K562 (cell line): ENCODE measurements at regions not wholly inside any gene's neighbourhood (a gene's known extent, or its start where the extent isn't known, plus 50 kb on each side); places are given as distances from the start of the nearest gene placed in this dataset.
A peak's percentile ranks its signal among the peaks of the same experiment; 100 is the strongest.

Experiments used
- ATAC-seq: fragments of 200-7000 bp; cut with Tn5 transposase; 3 replicates; pipeline ENCODE4 v1.9.1; 2020; ENCODE audit warnings: moderate library complexity
- BruUV-seq: library from RNA; stranded (reverse); fragments of 400-500 nt; replicated peaks from 2 replicates; lab custom pipeline; 2021; lab: Mats Ljungman, UMichigan
- CTCF ChIA-PET: fragments of 300-600 bp; formaldehyde crosslinking; extraction: SDS; loops from one replicate; lab custom pipeline; 2021; ENCODE audit warnings: low intra/inter-chr PET ratio; lab: Yijun Ruan, JAX
- POLR2A ChIA-PET: fragments of 300-600, 350-650 bp; sonication (Branson Sonifier 250); formaldehyde crosslinking; extraction: SDS; loops from one replicate; lab custom pipeline; 2021; ENCODE audit warnings: antibody characterized with exemption, inconsistent platforms; lab: Yijun Ruan, JAX
- DNase-seq, 4 experiments: peaks; one replicate each; pipeline versions ENCODE4 v3.0.0 to v3.0.0-alpha.2; 2011 to 2018; ENCODE audit warnings: low spot score in 3 of 4, mixed read lengths in 3 of 4; ENCODE audit errors: extremely low read depth in 1 of 4
- FAIRE-seq: peaks from 2 replicates; lab custom pipeline; 2011; peaks lifted over from hg19 to GRCh38; lab: Jason Lieb, UNC
- H2AFZ ChIP-seq: 2 replicates; pipeline ENCODE4 v1.6.0; 2011; ENCODE audit warnings: low read depth, low read length, control low read depth, inconsistent platforms
- H3K27ac ChIP-seq: fragments of 200-600 bp; 3 replicates; pipeline ENCODE4 v1.8.0; 2011; ENCODE audit warnings: low read depth, mild to moderate bottlenecking, control low read depth, inconsistent platforms, low read length, moderate library complexity, mixed read lengths; ENCODE audit errors: extremely low read depth
- H3K27me3 ChIP-seq, 2 experiments: fragments of 300-600 bp in 1 of 2; 2 replicates in 1 of 2; 3 replicates in 1 of 2; pipeline versions ENCODE4 v1.6.0 to v1.8.0; 2011; ENCODE audit warnings: inconsistent platforms in 2 of 2, low read length in 2 of 2, mild to moderate bottlenecking in 1 of 2, mixed read lengths in 1 of 2, moderate library complexity in 1 of 2; ENCODE audit not compliant: control insufficient read depth in 2 of 2, insufficient read depth in 2 of 2
- H3K36me3 ChIP-seq: fragments of 300-600 bp; 3 replicates; pipeline ENCODE4 v1.8.0; 2011; ENCODE audit warnings: mild to moderate bottlenecking, low read length, inconsistent platforms; ENCODE audit not compliant: control insufficient read depth, insufficient read depth
- H3K4me1 ChIP-seq, 2 experiments: fragments of 200-600 bp in 1 of 2; replicated peaks in 1 of 2; 2 replicates in 1 of 2; 3 replicates in 1 of 2; pipeline versions ENCODE4 v1.5.1 to v1.8.0; 2011; ENCODE audit warnings: inconsistent platforms in 2 of 2, low read length in 2 of 2, mild to moderate bottlenecking in 1 of 2, mixed read lengths in 1 of 2, moderate library complexity in 1 of 2; ENCODE audit not compliant: control insufficient read depth in 2 of 2, insufficient read depth in 2 of 2
- H3K4me2 ChIP-seq: 2 replicates; pipeline ENCODE4 v1.6.1; 2011; ENCODE audit warnings: low read length, control low read depth, inconsistent platforms, mixed read lengths; ENCODE audit not compliant: insufficient read depth
- H3K4me3 ChIP-seq: fragments of 200-600 bp; sonication (generic), shearing (Covaris generic); 2 replicates; pipeline ENCODE4 v1.5.1; 2016; ENCODE audit warnings: control low read depth, inconsistent platforms
- H3K79me2 ChIP-seq: fragments of 200-600 bp; 3 replicates; pipeline ENCODE4 v1.8.0; 2011; ENCODE audit warnings: low read length, inconsistent platforms; ENCODE audit not compliant: control insufficient read depth, insufficient read depth
- H3K9ac ChIP-seq, 2 experiments: 2 replicates each; pipeline versions ENCODE4 v1.6.0 to v1.6.1; 2011; ENCODE audit warnings: low read depth in 2 of 2, low read length in 2 of 2, control low read depth in 1 of 2, inconsistent platforms in 1 of 2, mild to moderate bottlenecking in 1 of 2, mixed read lengths in 1 of 2; ENCODE audit not compliant: insufficient read depth in 1 of 2
- H3K9me1 ChIP-seq: one replicate; pipeline ENCODE4 v1.6.0; 2011; ENCODE audit warnings: inconsistent platforms, mild to moderate bottlenecking, low read length, moderate library complexity; ENCODE audit not compliant: control insufficient read depth, insufficient read depth
- H3K9me3 ChIP-seq: replicated peaks from 2 replicates; pipeline ENCODE4 v1.5.1; 2011; ENCODE audit warnings: low read depth, low read length, inconsistent platforms; ENCODE audit not compliant: control insufficient read depth, insufficient read depth
- H4K20me1 ChIP-seq: replicated peaks from 2 replicates; pipeline ENCODE4 v1.6.1; 2011; ENCODE audit warnings: low read length, inconsistent platforms, mixed read lengths; ENCODE audit not compliant: control insufficient read depth, insufficient read depth
- ARID2 ChIP-seq: fragments of 450-650 bp; IDR thresholded peaks from 2 replicates; pipeline ENCODE4 v1.6.1; 2017; ENCODE audit warnings: antibody characterized with exemption, mild to moderate bottlenecking
- ATF1 ChIP-seq, 2 experiments: fragments of 450-650 bp in 1 of 2; IDR thresholded peaks; 2 replicates each; pipeline ENCODE4 v1.6.1; 2016; ENCODE audit warnings: missing compliant biosample characterization in 1 of 2, missing genetic modification characterization in 1 of 2
- RAD21 ChIP-seq, 2 experiments: fragments of 250-450 bp in 1 of 2; fragments of 450-650 bp in 1 of 2; sonication (Bioruptor Pico) in 1 of 2; formaldehyde crosslinking in 1 of 2; IDR thresholded peaks in 1 of 2; conservative IDR thresholded peaks in 1 of 2; 2 replicates each; pipeline versions ENCODE4 v1.4.0 to v1.8.0; 2020 to 2022; ENCODE audit warnings: mild to moderate bottlenecking in 2 of 2, moderate library complexity in 1 of 2
- RBM17 ChIP-seq: fragments of 200-400 bp; formaldehyde crosslinking; IDR thresholded peaks from 2 replicates; pipeline ENCODE4 v1.6.1; 2017; ENCODE audit warnings: low read depth, mild to moderate bottlenecking, low read length, borderline replicate concordance
- SMC3 ChIP-seq: conservative IDR thresholded peaks from 2 replicates; pipeline ENCODE4 v1.6.1; 2011; ENCODE audit warnings: low read depth, low read length, improper control_type of control experiment; ENCODE audit not compliant: insufficient read depth
- STAG1 ChIP-seq: sonication (generic); formaldehyde crosslinking; IDR thresholded peaks from 2 replicates; pipeline ENCODE4 v1.5.0; 2020; ENCODE audit warnings: missing genetic modification reagents, borderline replicate concordance
- in situ Hi-C: fragments of 300-500 bp; cut with MboI; formaldehyde crosslinking; loops from 4 replicates; pipeline ENCODE4 v1.15.0; 2018; ENCODE audit warnings: inconsistent platforms, mixed read lengths
- intact Hi-C: fragments of 100-400 bp; cut with micrococcal nuclease; formaldehyde crosslinking; loops from 2 replicates; pipeline ENCODE4 v1.14.2; 2022
- TF ChIP-seq, protein P1 (sequence below): sonication (generic); formaldehyde crosslinking; IDR thresholded peaks from 2 replicates; pipeline ENCODE4 v1.8.0; 2022; ENCODE audit warnings: mild to moderate bottlenecking, low read depth, missing genetic modification reagents
- TF ChIP-seq, protein P2 (sequence below), 2 experiments: fragments of 450-650 bp; formaldehyde crosslinking in 1 of 2; IDR thresholded peaks; 2 replicates each; pipeline versions ENCODE4 v1.4.0 to v1.6.1; 2014 to 2020; ENCODE audit warnings: mild to moderate bottlenecking in 2 of 2, borderline replicate concordance in 1 of 2, low read depth in 1 of 2
- TF ChIP-seq, protein P3 (sequence below): fragments of 450-650 bp; formaldehyde crosslinking; IDR thresholded peaks from 2 replicates; pipeline ENCODE4 v1.4.0; 2020; ENCODE audit warnings: mild to moderate bottlenecking, moderate library complexity

DNA sequence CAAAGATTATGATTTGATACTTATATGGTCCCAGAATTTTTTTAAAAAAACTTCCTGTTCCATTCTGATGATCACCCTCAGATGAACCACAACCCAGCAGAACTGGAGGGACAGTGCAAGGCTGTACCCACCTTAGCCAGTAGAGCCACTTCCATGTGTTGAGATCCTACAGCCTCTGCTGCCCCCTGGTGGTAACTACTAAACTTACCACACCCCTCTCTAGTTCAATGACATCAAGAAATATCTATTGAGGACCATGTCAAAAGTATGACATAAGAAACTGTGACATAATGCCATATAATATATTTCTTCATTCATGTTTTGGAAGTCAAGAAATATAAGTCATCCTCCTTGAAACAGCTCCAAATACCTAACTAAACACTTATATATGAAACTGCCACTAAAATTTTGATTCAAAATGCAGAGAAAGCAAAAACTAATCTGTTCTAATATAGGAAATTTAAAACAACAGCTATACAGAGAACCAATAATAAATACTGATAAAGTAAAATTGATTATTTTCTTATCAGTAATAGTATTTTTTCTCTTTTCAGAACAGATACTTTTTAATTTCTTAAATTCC lies 412.6 kb downstream of the KCTD12 start:
- in situ Hi-C loops (loop anchor here (5.0 to 10.0 kb wide), 2 partner anchors 606 to 779 kb away; no protein-coding TSS in a partner anchor), intact Hi-C loops (loop anchor here (1.0 to 10.0 kb wide), 4 partner anchors 431 to 778 kb away; no protein-coding TSS in a partner anchor)
- no peak overlapping the region for H2AFZ ChIP-seq
- no peak overlapping the region for H3K4me2 ChIP-seq
- no peak overlapping the region for H3K9ac ChIP-seq
- no peaks in the 10 kb centered on the region for H3K4me1 ChIP-seq
- POLR2A ChIA-PET, result no interaction called here
- no peak overlapping the region for H3K4me3 ChIP-seq
- no peaks in the 10 kb centered on the region for H3K9me3 ChIP-seq
- BruUV-seq, result no TSS peak
- no peaks in the 10 kb centered on the region for H3K9me1 ChIP-seq
- CTCF ChIA-PET, result interaction anchor here (0.8 to 2.1 kb wide), 5 partner anchors 430 to 778 kb away, joined by 3 to 9 read pairs (median 5); no protein-coding TSS in a partner anchor
- H3K27me3 ChIP-seq, result no peaks in the 10 kb centered on the region
- peak; percentile 86 for FAIRE-seq
- DNase-seq, result peak; percentile 48 to 72 (median 64)
- no peaks in the 10 kb centered on the region for H3K79me2 ChIP-seq
- no peak overlapping the region for H3K27ac ChIP-seq
- H4K20me1 ChIP-seq, result no peaks in the 10 kb centered on the region
- ATAC-seq, result peak; percentile 98
- no peaks in the 10 kb centered on the region for H3K36me3 ChIP-seq
- peak; percentile 43; the same call in 1 of the 2 replicates for TF ChIP-seq ARID2
- peak; percentile 72 for TF ChIP-seq SMC3
- no peak for TF ChIP-seq RBM17
- TF ChIP-seq, protein P1, sequence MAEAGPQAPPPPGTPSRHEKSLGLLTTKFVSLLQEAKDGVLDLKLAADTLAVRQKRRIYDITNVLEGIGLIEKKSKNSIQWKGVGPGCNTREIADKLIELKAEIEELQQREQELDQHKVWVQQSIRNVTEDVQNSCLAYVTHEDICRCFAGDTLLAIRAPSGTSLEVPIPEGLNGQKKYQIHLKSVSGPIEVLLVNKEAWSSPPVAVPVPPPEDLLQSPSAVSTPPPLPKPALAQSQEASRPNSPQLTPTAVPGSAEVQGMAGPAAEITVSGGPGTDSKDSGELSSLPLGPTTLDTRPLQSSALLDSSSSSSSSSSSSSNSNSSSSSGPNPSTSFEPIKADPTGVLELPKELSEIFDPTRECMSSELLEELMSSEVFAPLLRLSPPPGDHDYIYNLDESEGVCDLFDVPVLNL, result no peak
- TF ChIP-seq, protein P2, sequence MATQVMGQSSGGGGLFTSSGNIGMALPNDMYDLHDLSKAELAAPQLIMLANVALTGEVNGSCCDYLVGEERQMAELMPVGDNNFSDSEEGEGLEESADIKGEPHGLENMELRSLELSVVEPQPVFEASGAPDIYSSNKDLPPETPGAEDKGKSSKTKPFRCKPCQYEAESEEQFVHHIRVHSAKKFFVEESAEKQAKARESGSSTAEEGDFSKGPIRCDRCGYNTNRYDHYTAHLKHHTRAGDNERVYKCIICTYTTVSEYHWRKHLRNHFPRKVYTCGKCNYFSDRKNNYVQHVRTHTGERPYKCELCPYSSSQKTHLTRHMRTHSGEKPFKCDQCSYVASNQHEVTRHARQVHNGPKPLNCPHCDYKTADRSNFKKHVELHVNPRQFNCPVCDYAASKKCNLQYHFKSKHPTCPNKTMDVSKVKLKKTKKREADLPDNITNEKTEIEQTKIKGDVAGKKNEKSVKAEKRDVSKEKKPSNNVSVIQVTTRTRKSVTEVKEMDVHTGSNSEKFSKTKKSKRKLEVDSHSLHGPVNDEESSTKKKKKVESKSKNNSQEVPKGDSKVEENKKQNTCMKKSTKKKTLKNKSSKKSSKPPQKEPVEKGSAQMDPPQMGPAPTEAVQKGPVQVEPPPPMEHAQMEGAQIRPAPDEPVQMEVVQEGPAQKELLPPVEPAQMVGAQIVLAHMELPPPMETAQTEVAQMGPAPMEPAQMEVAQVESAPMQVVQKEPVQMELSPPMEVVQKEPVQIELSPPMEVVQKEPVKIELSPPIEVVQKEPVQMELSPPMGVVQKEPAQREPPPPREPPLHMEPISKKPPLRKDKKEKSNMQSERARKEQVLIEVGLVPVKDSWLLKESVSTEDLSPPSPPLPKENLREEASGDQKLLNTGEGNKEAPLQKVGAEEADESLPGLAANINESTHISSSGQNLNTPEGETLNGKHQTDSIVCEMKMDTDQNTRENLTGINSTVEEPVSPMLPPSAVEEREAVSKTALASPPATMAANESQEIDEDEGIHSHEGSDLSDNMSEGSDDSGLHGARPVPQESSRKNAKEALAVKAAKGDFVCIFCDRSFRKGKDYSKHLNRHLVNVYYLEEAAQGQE (IDR thresholded peaks at IDR 0.05; ENCODE audit: borderline replicate concordance), result peak; percentile 78
- TF ChIP-seq, protein P2 (CRISPR knock-in tag; IDR thresholded peaks at IDR 0.05; ENCODE audit: low read depth), result no peak
- TF ChIP-seq RAD21 (CRISPR knock-in tag; conservative IDR thresholded peaks at IDR 0.05 in 1 of 2, IDR thresholded peaks at IDR 0.05 in 1 of 2), result peak; percentile 75 to 80
- TF ChIP-seq ATF1 (CRISPR knock-in tag; IDR thresholded peaks at IDR 0.05), result no peak
- TF ChIP-seq ATF1 (tag; IDR thresholded peaks at IDR 0.05), result peak; percentile 29; the same call in 1 of the 2 replicates
- TF ChIP-seq STAG1 (CRISPR knock-in tag), result peak; percentile 43; the same call in 1 of the 2 replicates
- TF ChIP-seq, protein P3, sequence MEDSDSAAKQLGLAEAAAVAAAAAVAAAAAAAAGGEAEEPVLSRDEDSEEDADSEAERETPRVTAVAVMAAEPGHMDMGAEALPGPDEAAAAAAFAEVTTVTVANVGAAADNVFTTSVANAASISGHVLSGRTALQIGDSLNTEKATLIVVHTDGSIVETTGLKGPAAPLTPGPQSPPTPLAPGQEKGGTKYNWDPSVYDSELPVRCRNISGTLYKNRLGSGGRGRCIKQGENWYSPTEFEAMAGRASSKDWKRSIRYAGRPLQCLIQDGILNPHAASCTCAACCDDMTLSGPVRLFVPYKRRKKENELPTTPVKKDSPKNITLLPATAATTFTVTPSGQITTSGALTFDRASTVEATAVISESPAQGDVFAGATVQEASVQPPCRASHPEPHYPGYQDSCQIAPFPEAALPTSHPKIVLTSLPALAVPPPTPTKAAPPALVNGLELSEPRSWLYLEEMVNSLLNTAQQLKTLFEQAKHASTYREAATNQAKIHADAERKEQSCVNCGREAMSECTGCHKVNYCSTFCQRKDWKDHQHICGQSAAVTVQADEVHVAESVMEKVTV (CRISPR knock-in tag), result peak; percentile 61; the same call in 1 of the 2 replicates
